ENCODE measurements at regions not wholly inside any gene's neighbourhood (a gene's known extent, or its start where the extent isn't known, plus 50 kb on each side); places are given as distances from the start of the nearest gene placed in this dataset.

DNA sequence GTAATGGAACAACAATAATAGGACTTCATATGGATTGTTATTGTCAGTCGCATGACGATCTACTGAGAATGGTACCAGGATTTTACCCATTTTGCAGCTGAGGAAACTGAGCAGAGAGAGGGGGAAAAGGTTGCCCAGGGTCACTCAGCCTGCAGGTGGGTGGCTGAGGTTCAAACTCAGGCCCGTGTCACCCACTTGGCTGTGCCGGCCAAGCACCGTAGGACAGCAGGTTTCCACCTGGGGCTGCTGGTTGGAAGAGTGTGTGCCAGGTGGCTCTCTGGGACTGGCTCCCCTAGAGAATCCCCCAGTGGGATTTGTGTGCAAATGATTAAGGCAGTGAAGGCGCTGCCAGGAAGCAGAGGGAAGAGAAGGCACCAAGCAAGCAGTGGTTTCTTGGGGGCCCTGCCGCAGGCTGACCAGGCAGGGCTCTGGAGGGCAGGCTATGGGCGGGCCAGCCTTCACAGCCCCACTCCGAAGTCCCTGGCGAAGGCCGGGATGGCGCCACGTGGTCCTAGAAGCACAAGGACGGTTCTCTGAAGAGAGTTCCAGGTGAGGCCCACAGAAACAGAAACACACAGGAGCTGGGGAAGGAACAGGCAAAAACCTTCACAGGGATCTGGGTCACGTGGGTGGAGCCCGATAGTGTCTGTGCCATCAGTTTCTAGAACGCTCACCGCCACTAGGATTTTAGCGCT lies 163.5 kb downstream of the IRF8 start:
- H3K4me3 ChIP-seq (replicated peaks in 1 of 2; ENCODE audit: low read depth in 1 of 2, low read length in 2 of 2), result no peak overlapping the region
- intact Hi-C loops (cut with micrococcal nuclease), result no loop called here
- no peaks in the 10 kb centered on the region for H3K36me3 ChIP-seq (ENCODE audit: control insufficient read depth in 1 of 2, insufficient read depth in 2 of 2, low read length in 2 of 2)
- TF ChIP-seq ZNF274 (IDR thresholded peaks at IDR 0.05; ENCODE audit: low read depth, low read length) (no peak), EGR1 (IDR thresholded peaks at IDR 0.05; ENCODE audit: low read depth) (no peak), CEBPB (IDR thresholded peaks at IDR 0.05; ENCODE audit: low read depth) (no peak), ELF1 (IDR thresholded peaks at IDR 0.05; ENCODE audit: borderline replicate concordance, low read depth) (no peak), YY1 (IDR thresholded peaks at IDR 0.05; ENCODE audit: extremely low read depth, insufficient replicate concordance, low read depth, low read length) (no peak), SIN3A (IDR thresholded peaks at IDR 0.05; ENCODE audit: low read depth) (no peak), JUND (IDR thresholded peaks at IDR 0.05) (no peak), RAD21 (IDR thresholded peaks at IDR 0.05; ENCODE audit: low read depth) (no peak), POLR2A (IDR thresholded peaks at IDR 0.05; ENCODE audit: borderline replicate concordance, extremely low read depth, insufficient read depth, insufficient read length) (no peak), CBX3 (IDR thresholded peaks at IDR 0.05; ENCODE audit: low read depth) (no peak), ZFX (IDR thresholded peaks at IDR 0.05) (no peak)
- TF ChIP-seq, protein P1, sequence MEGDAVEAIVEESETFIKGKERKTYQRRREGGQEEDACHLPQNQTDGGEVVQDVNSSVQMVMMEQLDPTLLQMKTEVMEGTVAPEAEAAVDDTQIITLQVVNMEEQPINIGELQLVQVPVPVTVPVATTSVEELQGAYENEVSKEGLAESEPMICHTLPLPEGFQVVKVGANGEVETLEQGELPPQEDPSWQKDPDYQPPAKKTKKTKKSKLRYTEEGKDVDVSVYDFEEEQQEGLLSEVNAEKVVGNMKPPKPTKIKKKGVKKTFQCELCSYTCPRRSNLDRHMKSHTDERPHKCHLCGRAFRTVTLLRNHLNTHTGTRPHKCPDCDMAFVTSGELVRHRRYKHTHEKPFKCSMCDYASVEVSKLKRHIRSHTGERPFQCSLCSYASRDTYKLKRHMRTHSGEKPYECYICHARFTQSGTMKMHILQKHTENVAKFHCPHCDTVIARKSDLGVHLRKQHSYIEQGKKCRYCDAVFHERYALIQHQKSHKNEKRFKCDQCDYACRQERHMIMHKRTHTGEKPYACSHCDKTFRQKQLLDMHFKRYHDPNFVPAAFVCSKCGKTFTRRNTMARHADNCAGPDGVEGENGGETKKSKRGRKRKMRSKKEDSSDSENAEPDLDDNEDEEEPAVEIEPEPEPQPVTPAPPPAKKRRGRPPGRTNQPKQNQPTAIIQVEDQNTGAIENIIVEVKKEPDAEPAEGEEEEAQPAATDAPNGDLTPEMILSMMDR (IDR thresholded peaks at IDR 0.05 in 2 of 3, conservative IDR thresholded peaks at IDR 0.05 in 1 of 3; ENCODE audit: borderline replicate concordance in 1 of 3, insufficient read depth in 1 of 3, low read depth in 2 of 3, low read length in 2 of 3), result no peak
- TF ChIP-seq, protein P2, sequence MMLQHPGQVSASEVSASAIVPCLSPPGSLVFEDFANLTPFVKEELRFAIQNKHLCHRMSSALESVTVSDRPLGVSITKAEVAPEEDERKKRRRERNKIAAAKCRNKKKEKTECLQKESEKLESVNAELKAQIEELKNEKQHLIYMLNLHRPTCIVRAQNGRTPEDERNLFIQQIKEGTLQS (IDR thresholded peaks at IDR 0.05), result no peak
- TF ChIP-seq, protein P3, sequence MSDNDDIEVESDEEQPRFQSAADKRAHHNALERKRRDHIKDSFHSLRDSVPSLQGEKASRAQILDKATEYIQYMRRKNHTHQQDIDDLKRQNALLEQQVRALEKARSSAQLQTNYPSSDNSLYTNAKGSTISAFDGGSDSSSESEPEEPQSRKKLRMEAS (IDR thresholded peaks at IDR 0.05), result no peak
- H3K9ac ChIP-seq (ENCODE audit: low read length), result no peak overlapping the region
- no peaks in the 10 kb centered on the region for H3K9me2 ChIP-seq (ENCODE audit: insufficient read depth)
- ATAC-seq (no peak), DNase-seq (ENCODE audit: low read depth, low spot score) (no peak)
- no peak overlapping the region for H3K4me2 ChIP-seq (ENCODE audit: low read length)
- POLR2A ChIA-PET, result no interaction called here
- H2AFZ ChIP-seq (ENCODE audit: low read depth, low read length, poor library complexity, severe bottlenecking), result no peak overlapping the region
- H3K4me1 ChIP-seq (ENCODE audit: control insufficient read depth in 1 of 2, insufficient read depth in 2 of 2, low read length in 2 of 2), result peaks cover 0 to 10% of the 10 kb centered on the region in 2 experiments; a peak in 1 of 4 replicates
- no peaks in the 10 kb centered on the region for H3K9me3 ChIP-seq (ENCODE audit: control insufficient read depth in 1 of 2, insufficient read depth in 1 of 2, low read depth in 1 of 2, low read length in 2 of 2)
- H3K27me3 ChIP-seq (ENCODE audit: insufficient read depth, low read length), result peaks cover 31% of the 10 kb centered on the region
- no peaks in the 10 kb centered on the region for H4K20me1 ChIP-seq (ENCODE audit: insufficient read depth)
- CTCF ChIA-PET, result no interaction called here
- H3K79me2 ChIP-seq (ENCODE audit: insufficient read depth, low read length), result no peaks in the 10 kb centered on the region
- RAD21 ChIA-PET (ENCODE audit: low non-redundant PET in 1 of 2, low total read pairs in 2 of 2, uncharacterized antibody in 2 of 2, unreplicated experiment in 2 of 2), result no interaction called here
- H3K27ac ChIP-seq (ENCODE audit: low read depth, low read length), result no peak overlapping the region
- BruUV-seq (replicated peaks), result no TSS peak
